Limb (tissue), 2 donors: ENCODE measurements at regions not wholly inside any gene's neighbourhood (a gene's known extent, or its start where the extent isn't known, plus 50 kb on each side); places are given as distances from the start of the nearest gene placed in this dataset.

Experiments
- DNase-seq, 2 donors: peaks; one replicate each; pipeline ENCODE4 v3.0.0-alpha.2; 2016; ENCODE audit errors: extremely low spot score in 2 of 2

GRCh38 chr14:42299692-42300091 is 693.0 kb downstream of the LRFN5 start:
- peak in 1 of 2 donors; percentile 12 for DNase-seq

- DNase-seq = no peak
Observed at GRCh38 chr14:42293180-42293579, 686.5 kb downstream of the LRFN5 start.

- no peak for DNase-seq
Observed at GRCh38 chr14:42277840-42278239, 671.2 kb downstream of the LRFN5 start.

- DNase-seq = no peak
Observed at GRCh38 chr14:42269234-42269633, 662.6 kb downstream of the LRFN5 start.

GRCh38 chr14:42248131-42248530 is 641.5 kb downstream of the LRFN5 start:
- no peak for DNase-seq

- no peak for DNase-seq
Observed at GRCh38 chr14:42241101-42241500, 634.4 kb downstream of the LRFN5 start.

GRCh38 chr14:42229976-42230375 is 623.3 kb downstream of the LRFN5 start:
- DNase-seq = no peak

GRCh38 chr14:42229294-42229693 is 622.6 kb downstream of the LRFN5 start:
- DNase-seq = no peak

- DNase-seq = no peak
Observed at GRCh38 chr14:42228611-42229010, 621.9 kb downstream of the LRFN5 start.

- DNase-seq = peak; percentile 81 to 84
Observed at GRCh38 chr14:42224053-42224888, 617.6 kb downstream of the LRFN5 start.

- peak in 1 of 2 donors; percentile 59 for DNase-seq
Observed at GRCh38 chr14:42222924-42223471, 616.3 kb downstream of the LRFN5 start.

GRCh38 chr14:42214981-42215491 is 608.4 kb downstream of the LRFN5 start:
- DNase-seq = peak in 1 of 2 donors; percentile 8

GRCh38 chr14:42200957-42201356 is 594.3 kb downstream of the LRFN5 start:
- DNase-seq = no peak

GRCh38 chr14:42198010-42198409 is 591.3 kb downstream of the LRFN5 start:
- no peak for DNase-seq

GRCh38 chr14:42192738-42193653 is 586.3 kb downstream of the LRFN5 start:
- DNase-seq = peak in 1 of 2 donors; percentile 77

GRCh38 chr14:42190744-42191143 is 584.1 kb downstream of the LRFN5 start:
- no peak for DNase-seq

- DNase-seq = no peak
Observed at GRCh38 chr14:42187846-42188245, 581.2 kb downstream of the LRFN5 start.

- no peak for DNase-seq
Observed at GRCh38 chr14:42185718-42186117, 579.0 kb downstream of the LRFN5 start.

- peak in 1 of 2 donors; percentile 10 for DNase-seq
Observed at GRCh38 chr14:42174357-42174756, 567.7 kb downstream of the LRFN5 start.

- no peak for DNase-seq
Observed at GRCh38 chr14:42173206-42173605, 566.5 kb downstream of the LRFN5 start.

GRCh38 chr14:42172304-42172703 is 565.6 kb downstream of the LRFN5 start:
- DNase-seq = no peak

GRCh38 chr14:42163136-42163535 is 556.5 kb downstream of the LRFN5 start:
- DNase-seq = no peak
